ENCODE measurements at regions not wholly inside any gene's neighbourhood (a gene's known extent, or its start where the extent isn't known, plus 50 kb on each side); places are given as distances from the start of the nearest gene placed in this dataset.

GRCh38 chr1:5242850-5243249, 588.4 kb downstream of the AJAP1 start:
- Histone ChIP-seq H3K36me3 (ENCODE audit: control insufficient read depth, insufficient read depth, low read length) (no peaks in the 10 kb centered on the region), H3K9me3 (no peaks in the 10 kb centered on the region), H3K4me3 (ENCODE audit: low read depth, low read length) (no peak overlapping the region), H3K4me1 (no peaks in the 10 kb centered on the region), H3K27me3 (replicated peaks; ENCODE audit: control insufficient read depth, insufficient read depth, low read length) (no peaks in the 10 kb centered on the region)
- Mint-ChIP-seq H3K36me3 (ENCODE audit: insufficient read depth, unreplicated experiment) (no peaks in the 10 kb centered on the region), H3K4me1 (ENCODE audit: low read depth, unreplicated experiment) (no peaks in the 10 kb centered on the region), H3K4me3 (ENCODE audit: unreplicated experiment) (no peak overlapping the region), H3K9me3 (ENCODE audit: unreplicated experiment) (peaks cover 10% of the 10 kb centered on the region), H3K27ac (ENCODE audit: unreplicated experiment) (no peak overlapping the region), H3K27me3 (ENCODE audit: insufficient read depth, unreplicated experiment) (peaks cover 22% of the 10 kb centered on the region)
- DNase-seq = no peak
- ChIA-PET CTCF (no interaction called here), POLR2A (no interaction called here)
- intact Hi-C loops (cut with micrococcal nuclease; ENCODE audit: unreplicated experiment) = no loop called here
- no peak for TF ChIP-seq CTCF (IDR thresholded peaks at IDR 0.05; ENCODE audit: insufficient read depth in 1 of 2, low read depth in 1 of 2, low read length in 1 of 2, severe bottlenecking in 1 of 2, unreplicated experiment in 1 of 2)
- BruUV-seq (replicated peaks) = no TSS peak

GRCh38 chr1:5239911-5240310, 585.5 kb downstream of the AJAP1 start:
- intact Hi-C loops (cut with micrococcal nuclease; ENCODE audit: unreplicated experiment) = no loop called here
- no peaks in the 10 kb centered on the region for H3K36me3 Mint-ChIP-seq (ENCODE audit: insufficient read depth, unreplicated experiment)
- no peak overlapping the region for H3K27ac Mint-ChIP-seq (ENCODE audit: unreplicated experiment)
- peaks cover 13% of the 10 kb centered on the region for H3K27me3 Mint-ChIP-seq (ENCODE audit: insufficient read depth, unreplicated experiment)
- ChIA-PET POLR2A (no interaction called here), CTCF (no interaction called here)
- H3K9me3 Mint-ChIP-seq (ENCODE audit: unreplicated experiment) = no peaks in the 10 kb centered on the region
- Histone ChIP-seq H3K9me3 (no peaks in the 10 kb centered on the region), H3K27me3 (replicated peaks; ENCODE audit: control insufficient read depth, insufficient read depth, low read length) (no peaks in the 10 kb centered on the region), H3K4me1 (no peaks in the 10 kb centered on the region), H3K4me3 (ENCODE audit: low read depth, low read length) (no peak overlapping the region), H3K36me3 (ENCODE audit: control insufficient read depth, insufficient read depth, low read length) (no peaks in the 10 kb centered on the region)
- H3K4me1 Mint-ChIP-seq (ENCODE audit: low read depth, unreplicated experiment) = no peaks in the 10 kb centered on the region
- TF ChIP-seq CTCF (IDR thresholded peaks at IDR 0.05; ENCODE audit: insufficient read depth in 1 of 2, low read depth in 1 of 2, low read length in 1 of 2, severe bottlenecking in 1 of 2, unreplicated experiment in 1 of 2) = no peak
- DNase-seq = no peak
- no peak overlapping the region for H3K4me3 Mint-ChIP-seq (ENCODE audit: unreplicated experiment)
- no TSS peak for BruUV-seq (replicated peaks)

GRCh38 chr1:5238351-5239130, 584.1 kb downstream of the AJAP1 start:
- Mint-ChIP-seq H3K4me3 (ENCODE audit: unreplicated experiment) (no peak overlapping the region), H3K27me3 (ENCODE audit: insufficient read depth, unreplicated experiment) (peaks cover 8% of the 10 kb centered on the region), H3K9me3 (ENCODE audit: unreplicated experiment) (peaks cover 13% of the 10 kb centered on the region), H3K36me3 (ENCODE audit: insufficient read depth, unreplicated experiment) (no peaks in the 10 kb centered on the region), H3K27ac (ENCODE audit: unreplicated experiment) (no peak overlapping the region), H3K4me1 (ENCODE audit: low read depth, unreplicated experiment) (no peaks in the 10 kb centered on the region)
- no peaks in the 10 kb centered on the region for H3K4me1 ChIP-seq
- H3K27me3 ChIP-seq (replicated peaks; ENCODE audit: control insufficient read depth, insufficient read depth, low read length) = no peaks in the 10 kb centered on the region
- no peaks in the 10 kb centered on the region for H3K36me3 ChIP-seq (ENCODE audit: control insufficient read depth, insufficient read depth, low read length)
- H3K9me3 ChIP-seq = no peaks in the 10 kb centered on the region
- no peak overlapping the region for H3K4me3 ChIP-seq (ENCODE audit: low read depth, low read length)
- no TSS peak for BruUV-seq (replicated peaks)
- no peak for TF ChIP-seq CTCF (IDR thresholded peaks at IDR 0.05; ENCODE audit: insufficient read depth in 1 of 2, low read depth in 1 of 2, low read length in 1 of 2, severe bottlenecking in 1 of 2, unreplicated experiment in 1 of 2)
- intact Hi-C loops (cut with micrococcal nuclease; ENCODE audit: unreplicated experiment) = no loop called here
- no peak for DNase-seq
- ChIA-PET POLR2A (no interaction called here), CTCF (no interaction called here)

All from Caco-2 (cell line).